GM23248 (cell line): ENCODE measurements at regions not wholly inside any gene's neighbourhood (a gene's known extent, or its start where the extent isn't known, plus 50 kb on each side); places are given as distances from the start of the nearest gene placed in this dataset.

Experiments used
- EZH2 ChIP-seq: fragments of 200-600 bp; sonication (generic); IDR thresholded peaks from 2 replicates; pipeline ENCODE4 v1.6.1; 2018; ENCODE audit warnings: antibody characterized with exemption, mild to moderate bottlenecking; ENCODE audit not compliant: insufficient read depth, poor library complexity, severe bottlenecking
- EZH2phosphoT487 ChIP-seq: fragments of 200-600 bp; sonication (generic); IDR thresholded peaks from 2 replicates; pipeline ENCODE4 v1.6.1; 2018; ENCODE audit warnings: antibody characterized with exemption, moderate library complexity, mild to moderate bottlenecking, low read depth; ENCODE audit not compliant: insufficient read depth

GRCh38 chr9:84438391-84438790 is 97.8 kb upstream of the SLC28A3 start:
- TF ChIP-seq EZH2phosphoT487 (no peak), EZH2 (no peak)
